ENCODE measurements at regions not wholly inside any gene's neighbourhood (a gene's known extent, or its start where the extent isn't known, plus 50 kb on each side); places are given as distances from the start of the nearest gene placed in this dataset.

GRCh38 chr7:106471686-106472440, 187.1 kb upstream of the NAMPT start (continued):
- TF ChIP-seq PRDM10 (tag by site-specific recombination; IDR thresholded peaks at IDR 0.05) (no peak), ZNF132 (tag by site-specific recombination; IDR thresholded peaks at IDR 0.05; ENCODE audit: borderline replicate concordance) (no peak), ZNF514 (tag by site-specific recombination; IDR thresholded peaks at IDR 0.05) (no peak)

- Histone ChIP-seq H3K9me3 (ENCODE audit: control insufficient read depth, insufficient read depth, low read depth, low read length) (no peaks in the 10 kb centered on the region), H3K4me1 (ENCODE audit: control insufficient read depth, insufficient read depth, low read length) (no peaks in the 10 kb centered on the region), H3K4me3 (ENCODE audit: low read depth, low read length) (no peak overlapping the region), H3K27ac (ENCODE audit: extremely low read depth, low read depth, low read length) (no peak overlapping the region), H3K36me3 (ENCODE audit: control insufficient read depth in 2 of 2, insufficient read depth in 1 of 2, low read length in 2 of 2) (no peaks in the 10 kb centered on the region)
- ChIA-PET POLR2A (no interaction called here), CTCF (no interaction called here)
- TF ChIP-seq ZNF404 (tag by site-specific recombination; IDR thresholded peaks at IDR 0.05) (no peak), ZXDB (tag by site-specific recombination; IDR thresholded peaks at IDR 0.05) (no peak), ZNF449 (tag by site-specific recombination; IDR thresholded peaks at IDR 0.05) (no peak), GLI4 (tag by site-specific recombination; IDR thresholded peaks at IDR 0.05) (no peak), ZNF626 (tag by site-specific recombination; IDR thresholded peaks at IDR 0.05) (no peak), ZNF416 (tag by site-specific recombination; IDR thresholded peaks at IDR 0.05) (no peak), ZNF214 (tag by site-specific recombination; IDR thresholded peaks at IDR 0.05; ENCODE audit: borderline replicate concordance) (no peak), ZBTB17 (tag by site-specific recombination; IDR thresholded peaks at IDR 0.05) (no peak), ZNF664 (tag by site-specific recombination; IDR thresholded peaks at IDR 0.05) (no peak), ZNF426 (tag by site-specific recombination; IDR thresholded peaks at IDR 0.05) (no peak), PRDM2 (tag by site-specific recombination; IDR thresholded peaks at IDR 0.05; ENCODE audit: borderline replicate concordance) (no peak), GLIS1 (tag by site-specific recombination; IDR thresholded peaks at IDR 0.05) (no peak), ZNF362 (tag by site-specific recombination; IDR thresholded peaks at IDR 0.05) (no peak), ZNF580 (tag by site-specific recombination; IDR thresholded peaks at IDR 0.05) (no peak), ZNF266 (tag by site-specific recombination; IDR thresholded peaks at IDR 0.05; ENCODE audit: low read depth) (no peak), KLF7 (tag by site-specific recombination; IDR thresholded peaks at IDR 0.05; ENCODE audit: borderline replicate concordance) (no peak), HOXD13 (CRISPR knock-in tag; IDR thresholded peaks at IDR 0.05; ENCODE audit: borderline replicate concordance) (no peak), ZNF148 (tag by site-specific recombination; IDR thresholded peaks at IDR 0.05; ENCODE audit: borderline replicate concordance) (no peak)
These were observed 186.2 kb upstream of the NAMPT start for GRCh38 chr7:106471021-106471420.
